ENCODE measurements at regions not wholly inside any gene's neighbourhood (a gene's known extent, or its start where the extent isn't known, plus 50 kb on each side); places are given as distances from the start of the nearest gene placed in this dataset.
"Not testable (repeated sequence)": the region's sequence is repeated elsewhere in the genome, so short reads cannot be mapped to it uniquely, and the experiment has no call there.

- DNase-seq = no peak
- intact Hi-C loops (cut with DNase I) = no loop called here
Measured at GRCh38 chr5:7192016-7192415, 203.9 kb upstream of the ADCY2 start.

GRCh38 chr5:7202846-7203245, 193.1 kb upstream of the ADCY2 start:
- DNase-seq = no peak
- intact Hi-C loops (cut with DNase I) = no loop called here

GRCh38 chr5:7207979-7208378, 188.0 kb upstream of the ADCY2 start:
- intact Hi-C loops (cut with DNase I) = no loop called here
- DNase-seq = peak in 2 of 10 donors; percentile 77 to 79

- DNase-seq = no peak
- intact Hi-C loops (cut with DNase I) = no loop called here
Measured at GRCh38 chr5:7208938-7209337, 187.0 kb upstream of the ADCY2 start.

GRCh38 chr5:7209658-7210057, 186.3 kb upstream of the ADCY2 start:
- intact Hi-C loops (cut with DNase I) = no loop called here
- DNase-seq = no peak

GRCh38 chr5:7210549-7210948, 185.4 kb upstream of the ADCY2 start:
- intact Hi-C loops (cut with DNase I) = no loop called here

DNA sequence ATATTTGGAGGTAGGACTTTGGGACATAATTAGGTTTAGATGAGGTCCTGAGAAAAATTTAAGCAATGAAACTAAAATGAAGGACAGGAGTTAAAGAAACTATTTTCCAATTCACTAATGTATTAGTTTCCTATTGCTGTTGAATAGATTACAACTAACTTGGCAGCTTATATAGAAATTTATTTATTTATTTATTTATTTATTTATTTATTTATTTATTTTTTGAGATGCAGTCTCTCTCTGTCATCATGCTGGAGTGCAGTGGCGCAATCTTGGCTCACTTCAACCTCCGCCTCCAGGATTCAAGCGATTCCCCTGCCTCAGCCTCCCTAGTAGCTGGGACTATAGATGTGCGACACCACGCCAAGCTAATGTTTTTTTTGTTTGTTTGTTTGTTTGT, 182.4 kb upstream of the ADCY2 start:
- intact Hi-C loops (cut with DNase I) = no loop called here
- DNase-seq = no peak

More at GRCh38 chr5:7210549-7210948, 185.4 kb upstream of the ADCY2 start:
- DNase-seq = no peak

GRCh38 chr5:7214906-7215416, 181.0 kb upstream of the ADCY2 start:
- intact Hi-C loops (cut with DNase I) = no loop called here
- DNase-seq = no peak

DNA sequence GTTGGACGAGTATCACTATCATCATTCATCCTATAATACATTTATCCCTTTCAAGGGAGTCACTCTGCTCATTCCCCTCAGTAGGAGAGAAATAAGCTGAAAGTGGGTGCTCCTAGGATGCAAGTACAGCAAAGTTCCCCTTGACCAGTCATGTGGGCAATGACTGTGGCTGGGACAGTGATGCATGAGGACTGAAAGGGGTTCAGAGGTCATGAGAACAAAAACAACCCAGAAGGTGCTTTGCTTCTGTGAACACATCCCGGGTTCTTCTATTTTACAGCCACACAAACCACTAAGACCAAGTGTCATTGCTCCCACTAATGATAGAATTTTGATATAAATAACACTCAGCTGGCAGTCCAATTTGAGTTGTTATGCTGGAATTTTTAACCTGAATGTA, 177.8 kb upstream of the ADCY2 start:
- DNase-seq = no peak
- intact Hi-C loops (cut with DNase I) = no loop called here

- no peak for DNase-seq
- intact Hi-C loops (cut with DNase I) = no loop called here
Measured at GRCh38 chr5:7220156-7220555, 175.8 kb upstream of the ADCY2 start.

- intact Hi-C loops (cut with DNase I) = no loop called here
- DNase-seq = no peak
Measured at GRCh38 chr5:7221041-7221440, 174.9 kb upstream of the ADCY2 start.

DNA sequence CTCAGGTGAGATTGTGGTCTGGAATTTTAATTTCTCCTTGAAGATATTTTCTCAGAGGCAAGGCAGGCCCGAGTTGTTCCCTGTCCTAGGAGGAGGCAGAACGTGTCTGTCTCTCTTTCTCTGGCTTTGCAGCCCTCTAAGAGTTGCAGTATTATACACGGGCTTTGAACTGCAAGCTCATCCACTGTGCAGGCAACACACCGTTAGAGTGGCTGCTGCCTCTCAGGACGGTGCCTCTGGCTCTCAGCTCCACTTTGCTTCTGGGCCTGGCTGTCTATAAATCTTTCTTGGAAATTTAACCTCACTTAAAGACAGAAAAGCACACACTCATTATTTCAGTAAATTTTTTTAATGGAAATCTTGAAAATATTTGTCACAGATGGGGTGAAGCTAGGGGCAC, 170.1 kb upstream of the ADCY2 start:
- intact Hi-C loops (cut with DNase I) = no loop called here
- DNase-seq = no peak

- intact Hi-C loops (cut with DNase I) = no loop called here
- DNase-seq = no peak
Measured at GRCh38 chr5:7242118-7242710, 153.7 kb upstream of the ADCY2 start.

DNA sequence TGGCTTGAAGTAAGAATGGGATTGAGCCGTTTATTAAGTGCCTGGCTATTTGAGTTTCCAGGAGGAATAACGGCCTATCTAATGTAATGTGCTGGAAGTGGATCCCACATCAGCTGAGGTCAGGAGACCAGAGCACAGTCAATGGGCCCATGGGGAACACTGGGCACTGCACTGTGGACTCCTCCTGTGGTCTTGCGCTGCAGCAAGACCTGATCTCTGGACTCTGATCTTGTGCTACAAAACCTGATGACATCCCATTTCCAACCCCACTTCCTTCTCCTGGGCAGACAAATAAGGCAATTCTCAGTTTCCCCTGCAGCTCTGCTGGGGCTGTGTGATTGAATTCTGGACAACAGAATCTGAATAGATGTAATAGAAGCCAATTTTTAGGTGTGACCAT, 151.7 kb upstream of the ADCY2 start:
- DNase-seq = no peak
- intact Hi-C loops (cut with DNase I) = no loop called here

DNA sequence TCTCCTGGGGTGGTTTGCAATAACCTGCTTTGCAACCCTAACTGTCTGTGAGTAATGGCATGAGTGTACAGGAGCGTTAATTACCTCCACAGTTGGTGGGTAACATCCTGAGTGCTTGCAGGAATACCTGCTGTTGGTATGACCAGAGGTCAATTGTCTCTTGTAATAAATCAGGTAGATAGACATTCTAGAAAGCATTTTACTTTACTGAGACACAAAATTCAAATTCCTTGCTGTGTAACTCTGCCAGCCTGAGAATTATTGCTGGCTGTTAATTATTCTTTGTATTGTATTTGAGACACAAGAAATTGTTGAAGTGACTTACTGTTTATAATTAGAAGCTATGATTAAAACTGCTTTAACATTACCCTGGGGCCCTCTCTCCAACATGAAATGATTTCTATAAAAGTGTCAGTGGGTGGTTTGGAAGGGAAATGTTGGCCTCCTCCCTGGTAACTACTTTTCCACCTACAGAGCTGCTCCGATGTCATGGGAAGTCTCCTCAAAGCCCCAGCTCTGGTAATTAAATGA, 150.8 kb upstream of the ADCY2 start:
- DNase-seq = no peak
- intact Hi-C loops (cut with DNase I) = no loop called here

GRCh38 chr5:7246287-7246686, 149.7 kb upstream of the ADCY2 start:
- no peak for DNase-seq
- intact Hi-C loops (cut with DNase I) = no loop called here

DNA sequence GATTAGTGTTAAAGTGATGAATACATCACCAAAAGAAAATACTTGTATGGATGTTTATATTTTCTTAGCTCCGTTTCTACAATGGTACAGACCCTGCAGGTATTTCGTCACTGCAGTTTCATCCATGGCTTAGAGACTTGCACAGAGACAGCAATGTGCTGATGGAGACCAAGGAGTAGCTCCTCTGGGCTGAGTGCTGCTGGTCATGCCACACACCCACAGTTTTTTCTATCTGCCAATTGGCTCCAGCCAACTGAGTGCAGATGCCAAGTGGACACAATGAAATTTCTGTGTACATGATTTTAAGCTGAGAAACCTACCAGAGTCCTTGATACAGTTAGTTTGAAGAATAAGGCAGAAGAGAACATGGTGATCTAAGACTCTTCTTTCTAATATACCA, 145.9 kb upstream of the ADCY2 start:
- DNase-seq = peak in 1 of 10 donors; percentile 66

DNA sequence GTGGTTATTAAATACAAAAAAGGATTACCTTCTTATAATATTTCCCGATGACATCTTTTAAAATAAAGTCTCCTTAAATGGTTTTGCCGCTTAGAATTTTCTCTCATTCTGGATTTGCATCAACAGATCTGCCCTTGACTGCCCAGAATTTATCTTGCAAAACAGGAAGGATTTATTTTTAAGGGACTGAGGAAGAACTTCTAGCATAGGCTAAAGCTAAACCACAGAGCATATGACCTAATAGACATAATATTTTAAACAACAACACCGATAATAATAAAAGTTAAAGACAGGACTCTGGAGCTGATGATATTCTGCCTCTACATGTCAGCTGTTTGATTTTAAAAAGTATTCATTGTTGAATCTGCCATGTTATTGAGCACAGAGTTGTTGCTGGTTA, 145.3 kb upstream of the ADCY2 start:
- DNase-seq = no peak
- intact Hi-C loops (cut with DNase I) = no loop called here

More for the DNA sequence above, 145.9 kb upstream of the ADCY2 start:
- intact Hi-C loops (cut with DNase I) = no loop called here

DNA sequence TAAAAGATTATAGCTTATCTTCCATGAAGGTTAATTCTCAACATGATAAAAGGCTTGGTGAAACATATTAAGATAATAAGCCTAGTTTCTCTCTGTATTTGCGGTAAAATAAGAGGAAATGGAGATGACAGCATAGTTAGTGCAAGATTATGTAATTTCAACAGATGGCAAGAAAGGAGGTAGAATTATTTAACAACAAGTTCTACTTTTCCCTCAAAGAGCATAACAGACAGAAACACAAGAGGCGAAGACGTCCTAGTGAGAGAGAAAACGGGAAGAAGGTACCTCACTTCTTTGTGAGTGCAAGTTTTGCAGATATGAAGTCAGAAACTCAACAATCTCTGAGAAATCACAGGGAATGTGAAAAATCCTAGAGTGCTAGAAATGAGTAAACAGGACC, 144.8 kb upstream of the ADCY2 start:
- intact Hi-C loops (cut with DNase I) = no loop called here
- no peak for DNase-seq

DNA sequence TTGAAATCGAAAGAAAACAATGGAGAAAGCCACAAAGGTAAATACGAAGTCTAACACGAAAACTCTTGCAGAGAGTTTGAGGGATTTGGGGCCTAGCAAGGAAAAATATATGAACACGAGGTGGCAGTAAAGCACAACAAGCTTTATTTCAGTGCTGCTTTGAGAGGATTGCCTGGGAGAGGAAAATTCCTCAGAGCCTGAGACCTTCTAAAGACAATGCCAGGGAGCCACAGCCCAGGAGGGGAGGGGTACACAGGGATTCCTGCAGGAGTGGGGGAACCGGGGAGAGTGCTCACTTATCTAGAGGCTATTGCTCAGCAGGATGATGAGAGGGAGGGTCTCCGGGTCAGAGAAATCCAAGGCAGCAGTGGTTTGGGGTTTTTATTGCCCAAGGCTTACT, 134.9 kb upstream of the ADCY2 start:
- intact Hi-C loops (cut with DNase I) = loop anchor here (5.0 kb wide), 1 partner anchor 486 kb away; no protein-coding TSS in a partner anchor
- no peak for DNase-seq

DNA sequence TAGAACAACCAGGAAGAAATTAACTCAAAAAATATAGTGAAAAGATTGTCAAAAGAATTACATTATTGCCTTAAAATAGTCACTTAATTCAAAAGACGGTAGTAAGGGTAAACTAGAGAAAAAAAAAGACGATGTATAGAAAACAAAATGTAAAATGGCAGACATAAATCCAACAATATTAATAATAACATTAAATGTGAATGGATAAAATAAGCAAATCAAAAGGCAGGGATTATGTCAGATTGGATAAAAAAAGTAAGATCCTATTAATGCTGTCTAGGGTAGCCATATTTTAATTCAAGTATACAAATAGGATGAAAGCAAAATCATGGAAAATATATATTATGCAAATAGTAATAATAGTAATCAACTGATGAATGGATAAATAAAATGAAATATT, 134.0 kb upstream of the ADCY2 start:
- no peak for DNase-seq
- intact Hi-C loops (cut with DNase I) = loop anchor here (5.0 kb wide), 1 partner anchor 485 kb away; no protein-coding TSS in a partner anchor

DNA sequence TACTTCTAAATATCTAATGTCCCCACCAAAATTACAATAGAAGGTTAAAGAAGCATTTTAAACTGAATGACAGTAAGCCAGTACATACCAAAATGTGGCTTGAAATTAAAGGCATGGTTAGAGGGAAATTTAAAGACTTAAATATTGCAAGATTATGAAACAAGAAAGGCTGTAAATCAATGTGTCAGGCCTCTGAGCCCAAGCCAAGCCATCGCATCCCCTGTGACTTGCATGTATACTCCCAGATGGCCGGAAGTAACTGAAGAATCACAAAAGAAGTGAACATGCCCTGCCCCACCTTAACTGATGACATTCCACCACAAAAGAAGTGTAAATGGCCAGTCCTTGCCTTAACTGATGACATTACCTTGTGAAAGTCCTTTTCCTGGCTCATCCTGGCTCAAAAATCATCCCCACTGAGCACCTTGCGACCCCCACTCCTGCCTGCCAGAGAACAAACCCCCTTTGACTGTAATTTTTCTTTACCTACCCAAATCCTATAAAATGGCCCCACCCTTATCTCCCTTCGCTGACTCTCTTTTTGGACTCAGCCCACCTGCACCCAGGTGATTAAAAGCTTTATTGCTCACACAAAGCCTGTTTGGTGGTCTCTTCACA, 132.4 kb upstream of the ADCY2 start:
- intact Hi-C loops (cut with DNase I) = loop anchor here (5.0 kb wide), 1 partner anchor 484 kb away; no protein-coding TSS in a partner anchor
- not testable (repeated sequence) for DNase-seq
